IMR-90 (cell line): ENCODE measurements at regions not wholly inside any gene's neighbourhood (a gene's known extent, or its start where the extent isn't known, plus 50 kb on each side); places are given as distances from the start of the nearest gene placed in this dataset.

Experiments used
- ATAC-seq: fragments of 200-7000 bp; cut with Tn5 transposase; 2 replicates; pipeline ENCODE4 v1.9.1; 2020; ENCODE audit warnings: low read depth, mild to moderate bottlenecking, moderate library complexity
- BruUV-seq: library from RNA; stranded (reverse); fragments of 400-500 nt; replicated peaks from 2 replicates; lab custom pipeline; 2021; lab: Mats Ljungman, UMichigan
- CTCF ChIA-PET: fragments of 300-600 bp; formaldehyde crosslinking; extraction: SDS; loops from one replicate; lab custom pipeline; 2021; ENCODE audit warnings: antibody characterized with exemption; lab: Yijun Ruan, JAX
- POLR2A ChIA-PET: fragments of 300-600 bp; sonication (Branson Sonifier 250); formaldehyde crosslinking; loops from one replicate; lab custom pipeline; 2022; ENCODE audit warnings: antibody characterized with exemption; ENCODE audit not compliant: unreplicated experiment; lab: Charles Lee
- DNase-seq: peaks from one replicate; pipeline ENCODE4 v3.0.0; 2013
- H2AFZ ChIP-seq: replicated peaks from 2 replicates; pipeline ENCODE3; 2013; ENCODE audit warnings: low read length, mild to moderate bottlenecking; ENCODE audit not compliant: poor library complexity
- H2AK5ac ChIP-seq: 2 replicates; pipeline ENCODE4 v1.6.1; 2013; ENCODE audit warnings: low read depth, low read length, inconsistent platforms
- H2AK9ac ChIP-seq: replicated peaks from 2 replicates; pipeline ENCODE3; 2013; ENCODE audit warnings: mild to moderate bottlenecking, low read depth, low read length, moderate library complexity; ENCODE audit not compliant: poor library complexity
- H2BK120ac ChIP-seq: 2 replicates; pipeline ENCODE4 v1.6.1; 2013; ENCODE audit warnings: low read depth, low read length, inconsistent platforms
- H2BK15ac ChIP-seq: 3 replicates; pipeline ENCODE4 v1.6.1; 2013; ENCODE audit warnings: low read depth, low read length, inconsistent platforms
- H2BK20ac ChIP-seq: 2 replicates; pipeline ENCODE4 v1.6.1; 2013; ENCODE audit warnings: low read depth, mild to moderate bottlenecking, inconsistent platforms, low read length, moderate library complexity
- H2BK5ac ChIP-seq: 2 replicates; pipeline ENCODE4 v1.6.1; 2013; ENCODE audit warnings: mild to moderate bottlenecking, low read depth, low read length, inconsistent platforms; ENCODE audit not compliant: poor library complexity, severe bottlenecking
- H3K14ac ChIP-seq: replicated peaks from 2 replicates; pipeline ENCODE4 v1.6.1; 2013; ENCODE audit warnings: low read depth, low read length, inconsistent platforms
- H3K18ac ChIP-seq: 2 replicates; pipeline ENCODE4 v1.6.1; 2013; ENCODE audit warnings: low read depth, low read length, control low read depth
- H3K23ac ChIP-seq: 2 replicates; pipeline ENCODE4 v1.6.1; 2013; ENCODE audit warnings: low read depth, low read length, inconsistent platforms
- H3K27ac ChIP-seq: 2 replicates; pipeline ENCODE4 v1.5.1; 2013; ENCODE audit warnings: mild to moderate bottlenecking, control low read depth, low read length; ENCODE audit not compliant: insufficient read depth
- H3K27me3 ChIP-seq: 2 replicates; pipeline ENCODE4 v1.6.1; 2013; ENCODE audit warnings: low read length; ENCODE audit not compliant: control insufficient read depth, insufficient read depth
- H3K36me3 ChIP-seq: 2 replicates; pipeline ENCODE4 v1.6.1; 2013; ENCODE audit warnings: low read length, mixed read lengths; ENCODE audit not compliant: control insufficient read depth, insufficient read depth
- H3K4ac ChIP-seq: 2 replicates; pipeline ENCODE4 v1.6.1; 2013; ENCODE audit warnings: low read depth, low read length, inconsistent platforms
- H3K4me1 ChIP-seq: 2 replicates; pipeline ENCODE4 v1.6.1; 2013; ENCODE audit warnings: low read length, mixed read lengths; ENCODE audit not compliant: control insufficient read depth, insufficient read depth
- H3K4me2 ChIP-seq: 2 replicates; pipeline ENCODE4 v1.6.1; 2013; ENCODE audit warnings: low read depth, mild to moderate bottlenecking, control low read depth, low read length, moderate library complexity
- H3K4me3 ChIP-seq: 2 replicates; pipeline ENCODE4 v1.5.1; 2013; ENCODE audit warnings: low read depth, mild to moderate bottlenecking, control low read depth, low read length, moderate library complexity; ENCODE audit not compliant: insufficient read depth
- H3K56ac ChIP-seq: 2 replicates; pipeline ENCODE4 v1.6.1; 2013; ENCODE audit warnings: low read length, inconsistent platforms; ENCODE audit not compliant: insufficient read depth; ENCODE audit errors: extremely low read depth
- H3K79me1 ChIP-seq, 2 experiments: 2 replicates each; pipeline ENCODE4 v1.6.1; 2013; ENCODE audit warnings: low read length in 2 of 2, inconsistent platforms in 1 of 2, low read depth in 1 of 2
- H3K9ac ChIP-seq: 2 replicates; pipeline ENCODE4 v1.6.1; 2013; ENCODE audit warnings: low read depth, low read length, control low read depth
- H3K9me1 ChIP-seq: 2 replicates; pipeline ENCODE4 v1.6.1; 2013; ENCODE audit warnings: low read length, inconsistent platforms; ENCODE audit not compliant: insufficient read depth
- H3K9me3 ChIP-seq: 2 replicates; pipeline ENCODE4 v1.6.1; 2013; ENCODE audit warnings: low read length; ENCODE audit not compliant: control insufficient read depth, insufficient read depth
- H4K20me1 ChIP-seq: 2 replicates; pipeline ENCODE4 v1.6.1; 2013; ENCODE audit warnings: low read length, inconsistent platforms; ENCODE audit not compliant: insufficient read depth
- H4K5ac ChIP-seq: 2 replicates; pipeline ENCODE4 v1.6.1; 2013; ENCODE audit warnings: mild to moderate bottlenecking, low read depth, low read length, control low read depth
- H4K8ac ChIP-seq, 2 experiments: 2 replicates each; pipeline ENCODE4 v1.6.1; 2013; ENCODE audit warnings: low read depth in 2 of 2, low read length in 2 of 2, control low read depth in 1 of 2, inconsistent platforms in 1 of 2
- H4K91ac ChIP-seq: 2 replicates; pipeline ENCODE4 v1.6.1; 2013; ENCODE audit warnings: low read depth, low read length, inconsistent platforms; ENCODE audit not compliant: insufficient read depth
- BHLHE40 ChIP-seq: fragments of 150-350 bp; IDR thresholded peaks from 2 replicates; pipeline ENCODE4 v1.6.1; 2016; ENCODE audit warnings: mild to moderate bottlenecking, low read depth, low read length
- CEBPB ChIP-seq: IDR thresholded peaks from 2 replicates; pipeline ENCODE4 v1.6.1; 2012; ENCODE audit warnings: low read depth, low read length, improper control_type of control experiment
- CHD1 ChIP-seq: IDR thresholded peaks from 2 replicates; pipeline ENCODE4 v1.6.1; 2012; ENCODE audit warnings: low read depth, low read length, improper control_type of control experiment
- ELK1 ChIP-seq: fragments of 150-350 bp; IDR thresholded peaks from 2 replicates; pipeline ENCODE4 v1.6.1; 2016; ENCODE audit warnings: low read depth, mild to moderate bottlenecking, low read length, moderate library complexity, borderline replicate concordance
- FOS ChIP-seq: fragments of 150-350 bp; IDR thresholded peaks from 2 replicates; pipeline ENCODE4 v1.6.1; 2016; ENCODE audit warnings: low read depth, low read length
- MAFK ChIP-seq: IDR thresholded peaks from 2 replicates; pipeline ENCODE4 v1.6.1; 2012; ENCODE audit warnings: low read depth, low read length, improper control_type of control experiment
- MAZ ChIP-seq: IDR thresholded peaks from 2 replicates; pipeline ENCODE4 v1.6.1; 2012; ENCODE audit warnings: low read depth, mild to moderate bottlenecking, low read length, improper control_type of control experiment, moderate library complexity, borderline replicate concordance
- MXI1 ChIP-seq: IDR thresholded peaks from 2 replicates; pipeline ENCODE4 v1.6.1; 2012; ENCODE audit warnings: low read depth, mild to moderate bottlenecking, low read length, moderate library complexity, borderline replicate concordance
- NFE2L2 ChIP-seq: fragments of 150-350 bp; IDR thresholded peaks from 2 replicates; pipeline ENCODE4 v1.6.1; 2016; ENCODE audit warnings: low read depth, mild to moderate bottlenecking, low read length
- POLR2A ChIP-seq: IDR thresholded peaks from 2 replicates; pipeline ENCODE4 v1.6.1; 2012; ENCODE audit warnings: mild to moderate bottlenecking, low read depth, low read length
- RAD21 ChIP-seq: IDR thresholded peaks from 2 replicates; pipeline ENCODE4 v1.6.1; 2012; ENCODE audit warnings: low read length, improper control_type of control experiment
- RCOR1 ChIP-seq: IDR thresholded peaks from 2 replicates; pipeline ENCODE4 v1.6.1; 2012; ENCODE audit warnings: mild to moderate bottlenecking, low read length, improper control_type of control experiment; ENCODE audit not compliant: insufficient replicate concordance
- RFX5 ChIP-seq: IDR thresholded peaks from 2 replicates; pipeline ENCODE4 v1.8.0; 2012; ENCODE audit warnings: low read depth, mild to moderate bottlenecking, low read length, moderate library complexity
- SMC3 ChIP-seq: fragments of 150-350 bp; IDR thresholded peaks from 2 replicates; pipeline ENCODE4 v1.6.1; 2016; ENCODE audit warnings: low read depth, mild to moderate bottlenecking, antibody characterized with exemption, low read length, moderate library complexity
- WGBS, 2 experiments: methylation state at CpG; one replicate each; pipeline versions ENCODE4 v1.1.5 to v1.1.7; 2013; ENCODE audit warnings: missing lambda C conversion rate in 2 of 2; ENCODE audit not compliant: insufficient read length in 1 of 2; ENCODE audit errors: extremely low coverage in 2 of 2; 5-methylcytosine and 5-hydroxymethylcytosine counted together
- dilution Hi-C: fragments of 300-500 bp; cut with HindIII; formaldehyde crosslinking; loops from one replicate; pipeline ENCODE4 v1.14.3; 2018; ENCODE audit warnings: low sequenced_read_pairs; ENCODE audit not compliant: unreplicated experiment
- in situ Hi-C: fragments of 300-500 bp; cut with MboI; formaldehyde crosslinking; loops from 3 replicates; pipeline ENCODE4 v1.14.3; 2019; ENCODE audit warnings: low sequenced_read_pairs, inconsistent platforms, mixed read lengths
- intact Hi-C: fragments of 100-400 bp; cut with micrococcal nuclease; formaldehyde crosslinking; loops from 2 replicates; pipeline ENCODE4 v1.10.0; 2022
- TF ChIP-seq, protein P1 (sequence below): fragments of 150-350 bp; IDR thresholded peaks from 2 replicates; pipeline ENCODE4 v1.6.1; 2017; ENCODE audit warnings: mild to moderate bottlenecking, antibody characterized with exemption, low read length, low read depth
- TF ChIP-seq, protein P2 (sequence below): conservative IDR thresholded peaks from 2 replicates; pipeline ENCODE4 v1.5.1; 2012; ENCODE audit warnings: mild to moderate bottlenecking, low read depth, low read length, improper control_type of control experiment

DNA sequence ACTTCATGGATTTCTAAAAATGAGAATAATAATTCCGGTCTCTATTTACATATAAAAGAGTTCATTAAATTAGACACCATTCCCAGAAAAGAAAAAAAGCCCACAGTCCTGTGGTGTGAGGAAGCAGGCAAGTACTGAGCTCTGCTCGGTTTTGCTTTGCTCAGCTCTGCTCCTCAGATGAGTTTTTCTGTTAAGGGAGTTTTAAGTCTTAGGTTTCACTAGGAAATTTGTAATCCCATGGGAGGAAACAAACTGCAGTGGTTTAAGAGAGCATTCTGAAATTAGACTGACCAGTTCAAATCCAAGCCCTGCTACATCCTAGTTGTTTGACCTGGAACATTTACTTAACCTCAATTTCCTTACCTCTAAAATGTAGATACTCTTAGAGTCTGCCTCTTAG lies 338.6 kb upstream of the MMADHC start:
- Histone ChIP-seq H2BK15ac (no peak overlapping the region), H4K5ac (no peak overlapping the region), H3K4me1 (peaks cover 5% of the 10 kb centered on the region; the same call in 1 of the 2 replicates), H4K8ac (no peak overlapping the region), H2BK120ac (0 out of 2 replicates have a peak overlapping the region, but pooled peaks have one; percentile 22), H3K4me3 (no peak overlapping the region), H3K9ac (no peak overlapping the region), H3K9me1 (peaks cover 3% of the 10 kb centered on the region; the same call in 1 of the 2 replicates), H3K36me3 (no peaks in the 10 kb centered on the region), H3K18ac (no peak overlapping the region; the same call in 1 of the 2 replicates), H3K23ac (no peak overlapping the region), H2AFZ (no peak overlapping the region), H4K91ac (no peak overlapping the region), H3K56ac (no peak overlapping the region), H3K4me2 (no peak overlapping the region), H3K27ac (no peak overlapping the region), H3K79me1 (no peaks in the 10 kb centered on the region), H4K20me1 (no peaks in the 10 kb centered on the region), H3K9me3 (no peaks in the 10 kb centered on the region), H2BK20ac (no peak overlapping the region), H3K14ac (no peak overlapping the region; the same call in 1 of the 2 replicates), H3K27me3 (no peaks in the 10 kb centered on the region), H2AK9ac (no peak overlapping the region), H2BK5ac (no peak overlapping the region), H3K4ac (no peak overlapping the region), H2AK5ac (no peak overlapping the region)
- no peak for ATAC-seq
- dilution Hi-C loops: no loop called here
- POLR2A ChIA-PET: no interaction called here
- intact Hi-C loops: loop anchor here (10.0 kb wide), 1 partner anchor 539 kb away; no protein-coding TSS in a partner anchor
- no CpG with 5 or more reads among the region's 2 CpGs for WGBS, 2 experiments
- TF ChIP-seq, protein P1, sequence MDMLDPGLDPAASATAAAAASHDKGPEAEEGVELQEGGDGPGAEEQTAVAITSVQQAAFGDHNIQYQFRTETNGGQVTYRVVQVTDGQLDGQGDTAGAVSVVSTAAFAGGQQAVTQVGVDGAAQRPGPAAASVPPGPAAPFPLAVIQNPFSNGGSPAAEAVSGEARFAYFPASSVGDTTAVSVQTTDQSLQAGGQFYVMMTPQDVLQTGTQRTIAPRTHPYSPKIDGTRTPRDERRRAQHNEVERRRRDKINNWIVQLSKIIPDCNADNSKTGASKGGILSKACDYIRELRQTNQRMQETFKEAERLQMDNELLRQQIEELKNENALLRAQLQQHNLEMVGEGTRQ: no peak
- TF ChIP-seq MXI1 (no peak), MAZ (no peak), RCOR1 (no peak), NFE2L2 (no peak), CEBPB (no peak), CHD1 (no peak), MAFK (no peak), RFX5 (no peak), FOS (no peak), ELK1 (no peak), POLR2A (no peak), SMC3 (no peak), RAD21 (no peak), BHLHE40 (no peak)
- TF ChIP-seq, protein P2, sequence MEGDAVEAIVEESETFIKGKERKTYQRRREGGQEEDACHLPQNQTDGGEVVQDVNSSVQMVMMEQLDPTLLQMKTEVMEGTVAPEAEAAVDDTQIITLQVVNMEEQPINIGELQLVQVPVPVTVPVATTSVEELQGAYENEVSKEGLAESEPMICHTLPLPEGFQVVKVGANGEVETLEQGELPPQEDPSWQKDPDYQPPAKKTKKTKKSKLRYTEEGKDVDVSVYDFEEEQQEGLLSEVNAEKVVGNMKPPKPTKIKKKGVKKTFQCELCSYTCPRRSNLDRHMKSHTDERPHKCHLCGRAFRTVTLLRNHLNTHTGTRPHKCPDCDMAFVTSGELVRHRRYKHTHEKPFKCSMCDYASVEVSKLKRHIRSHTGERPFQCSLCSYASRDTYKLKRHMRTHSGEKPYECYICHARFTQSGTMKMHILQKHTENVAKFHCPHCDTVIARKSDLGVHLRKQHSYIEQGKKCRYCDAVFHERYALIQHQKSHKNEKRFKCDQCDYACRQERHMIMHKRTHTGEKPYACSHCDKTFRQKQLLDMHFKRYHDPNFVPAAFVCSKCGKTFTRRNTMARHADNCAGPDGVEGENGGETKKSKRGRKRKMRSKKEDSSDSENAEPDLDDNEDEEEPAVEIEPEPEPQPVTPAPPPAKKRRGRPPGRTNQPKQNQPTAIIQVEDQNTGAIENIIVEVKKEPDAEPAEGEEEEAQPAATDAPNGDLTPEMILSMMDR: no peak
- CTCF ChIA-PET: no interaction called here
- in situ Hi-C loops: no loop called here
- DNase-seq: no peak
- no TSS peak for BruUV-seq
